Esophagus muscularis mucosa (tissue), 4 donors: ENCODE measurements at regions not wholly inside any gene's neighbourhood (a gene's known extent, or its start where the extent isn't known, plus 50 kb on each side); places are given as distances from the start of the nearest gene placed in this dataset.

ENCODE experiments used
- CTCF ChIP-seq, 3 experiments: fragments of 200-600 bp in 2 of 3; fragments of 450-650 bp in 1 of 3; sonication (generic) in 2 of 3; IDR thresholded peaks; one replicate each; pipeline ENCODE4 v1.5.1; 2017 to 2019; ENCODE audit warnings: antibody characterized with exemption in 3 of 3, mild to moderate bottlenecking in 2 of 3, moderate library complexity in 1 of 3
- EP300 ChIP-seq: sonication (generic); formaldehyde crosslinking; IDR thresholded peaks from one replicate; pipeline ENCODE4 v1.6.1; 2017; ENCODE audit warnings: antibody characterized with exemption
- POLR2A ChIP-seq: fragments of 450-650 bp; IDR thresholded peaks from one replicate; pipeline ENCODE4 v1.6.1; 2017; ENCODE audit warnings: antibody characterized with exemption, moderate library complexity, mild to moderate bottlenecking, low read depth
- POLR2AphosphoS5 ChIP-seq, 2 donors: sonication (generic); formaldehyde crosslinking; IDR thresholded peaks; one replicate each; pipeline ENCODE4 v1.6.1; 2017; ENCODE audit warnings: antibody characterized with exemption in 2 of 2

- TF ChIP-seq CTCF (IDR thresholded peaks at IDR 0.05): no peak
- TF ChIP-seq POLR2A: no peak
- TF ChIP-seq POLR2AphosphoS5 (IDR thresholded peaks at IDR 0.05): no peak
- no peak for TF ChIP-seq EP300
Observed at GRCh38 chr10:21022821-21023220, 125.7 kb upstream of the NEBL start.
